Tibial nerve (tissue), 3 donors: ENCODE measurements at regions not wholly inside any gene's neighbourhood (a gene's known extent, or its start where the extent isn't known, plus 50 kb on each side); places are given as distances from the start of the nearest gene placed in this dataset.

ENCODE experiments used
- POLR2A ChIP-seq, 2 donors: fragments of 450-650 bp; IDR thresholded peaks; one replicate each; pipeline ENCODE4 v1.6.1; 2017; ENCODE audit warnings: antibody characterized with exemption in 2 of 2, mild to moderate bottlenecking in 2 of 2, moderate library complexity in 2 of 2
- TF ChIP-seq, protein P1 (sequence below), 5 experiments: fragments of 200-600 bp in 3 of 5; fragments of 450-650 bp in 2 of 5; sonication (generic) in 3 of 5; IDR thresholded peaks; one replicate each; pipeline ENCODE4 v1.5.1; 2016 to 2019; ENCODE audit warnings: antibody characterized with exemption in 5 of 5, mild to moderate bottlenecking in 3 of 5, moderate library complexity in 2 of 5

DNA sequence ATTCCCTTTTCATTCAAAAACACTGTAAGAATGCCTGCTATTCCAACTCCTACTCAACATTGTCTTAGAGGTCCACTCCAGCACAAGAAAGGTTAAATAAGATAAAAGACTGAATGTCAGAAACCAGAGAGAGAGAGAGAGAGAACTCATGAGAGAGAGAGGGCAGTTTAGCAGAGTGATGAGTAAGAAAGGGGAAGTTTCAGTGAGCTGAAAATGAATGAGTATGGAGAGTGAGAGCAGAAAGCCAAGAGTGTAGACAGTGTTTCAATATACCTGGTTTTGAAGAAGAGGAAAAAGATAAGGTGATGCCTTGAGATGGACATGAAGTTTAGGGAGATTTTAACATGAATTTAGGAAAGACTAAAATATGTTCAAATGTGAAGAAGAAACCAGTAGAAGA, 528.0 kb upstream of the SEMA6A start:
- TF ChIP-seq POLR2A (IDR thresholded peaks at IDR 0.05), result no peak
- TF ChIP-seq, protein P1, sequence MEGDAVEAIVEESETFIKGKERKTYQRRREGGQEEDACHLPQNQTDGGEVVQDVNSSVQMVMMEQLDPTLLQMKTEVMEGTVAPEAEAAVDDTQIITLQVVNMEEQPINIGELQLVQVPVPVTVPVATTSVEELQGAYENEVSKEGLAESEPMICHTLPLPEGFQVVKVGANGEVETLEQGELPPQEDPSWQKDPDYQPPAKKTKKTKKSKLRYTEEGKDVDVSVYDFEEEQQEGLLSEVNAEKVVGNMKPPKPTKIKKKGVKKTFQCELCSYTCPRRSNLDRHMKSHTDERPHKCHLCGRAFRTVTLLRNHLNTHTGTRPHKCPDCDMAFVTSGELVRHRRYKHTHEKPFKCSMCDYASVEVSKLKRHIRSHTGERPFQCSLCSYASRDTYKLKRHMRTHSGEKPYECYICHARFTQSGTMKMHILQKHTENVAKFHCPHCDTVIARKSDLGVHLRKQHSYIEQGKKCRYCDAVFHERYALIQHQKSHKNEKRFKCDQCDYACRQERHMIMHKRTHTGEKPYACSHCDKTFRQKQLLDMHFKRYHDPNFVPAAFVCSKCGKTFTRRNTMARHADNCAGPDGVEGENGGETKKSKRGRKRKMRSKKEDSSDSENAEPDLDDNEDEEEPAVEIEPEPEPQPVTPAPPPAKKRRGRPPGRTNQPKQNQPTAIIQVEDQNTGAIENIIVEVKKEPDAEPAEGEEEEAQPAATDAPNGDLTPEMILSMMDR (IDR thresholded peaks at IDR 0.05), result no peak
